HUES6 (cell line): ENCODE measurements at regions not wholly inside any gene's neighbourhood (a gene's known extent, or its start where the extent isn't known, plus 50 kb on each side); places are given as distances from the start of the nearest gene placed in this dataset.

Source experiments
- H3K27ac ChIP-seq: 2 replicates; pipeline ENCODE4 v1.7.0; 2013; ENCODE audit warnings: low read depth, mild to moderate bottlenecking, low read length, inconsistent platforms
- H3K27me3 ChIP-seq: 2 replicates; pipeline ENCODE4 v1.6.1; 2013; ENCODE audit warnings: low read length; ENCODE audit not compliant: control insufficient read depth, insufficient read depth
- H3K36me3 ChIP-seq: 2 replicates; pipeline ENCODE4 v1.6.1; 2013; ENCODE audit warnings: low read length; ENCODE audit not compliant: control insufficient read depth, insufficient read depth
- H3K4me1 ChIP-seq: 2 replicates; pipeline ENCODE4 v1.6.1; 2013; ENCODE audit warnings: low read length; ENCODE audit not compliant: control insufficient read depth, insufficient read depth
- H3K4me3 ChIP-seq: 2 replicates; pipeline ENCODE4 v1.5.1; 2013; ENCODE audit warnings: low read depth, low read length
- H3K9ac ChIP-seq: one replicate; pipeline ENCODE4 v1.6.1; 2013; ENCODE audit warnings: mild to moderate bottlenecking, low read length
- H3K9me3 ChIP-seq: 2 replicates; pipeline ENCODE4 v1.6.1; 2013; ENCODE audit warnings: low read depth, low read length; ENCODE audit not compliant: control insufficient read depth, insufficient read depth

DNA sequence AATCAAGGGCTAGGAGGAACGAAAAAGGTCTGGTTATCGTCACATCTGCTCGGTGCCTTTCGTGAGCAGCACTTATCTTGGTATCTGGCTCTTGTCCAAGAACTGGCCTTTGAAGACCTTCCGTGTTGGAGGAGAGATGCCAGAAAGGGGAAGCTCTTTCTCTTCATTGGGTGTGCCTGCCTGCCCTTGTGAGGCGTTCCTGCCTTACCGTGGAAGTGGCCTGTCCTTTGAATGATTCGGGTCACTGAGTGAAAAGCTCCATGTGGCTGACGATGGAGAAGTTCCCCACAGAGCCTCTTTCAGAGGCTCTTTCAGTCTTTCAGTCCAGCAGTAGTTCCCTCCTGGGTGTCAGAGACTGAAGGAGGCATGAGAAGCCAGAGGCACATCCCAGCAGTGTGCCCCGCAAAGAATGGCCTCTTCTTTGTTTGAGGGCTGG is 121.5 kb upstream of the SLC10A2 start:
- Histone ChIP-seq H3K9me3 (no peaks in the 10 kb centered on the region), H3K4me3 (no peak overlapping the region), H3K27ac (no peak overlapping the region), H3K36me3 (no peaks in the 10 kb centered on the region), H3K9ac (no peak overlapping the region), H3K4me1 (peaks cover 10% of the 10 kb centered on the region), H3K27me3 (no peaks in the 10 kb centered on the region)

DNA sequence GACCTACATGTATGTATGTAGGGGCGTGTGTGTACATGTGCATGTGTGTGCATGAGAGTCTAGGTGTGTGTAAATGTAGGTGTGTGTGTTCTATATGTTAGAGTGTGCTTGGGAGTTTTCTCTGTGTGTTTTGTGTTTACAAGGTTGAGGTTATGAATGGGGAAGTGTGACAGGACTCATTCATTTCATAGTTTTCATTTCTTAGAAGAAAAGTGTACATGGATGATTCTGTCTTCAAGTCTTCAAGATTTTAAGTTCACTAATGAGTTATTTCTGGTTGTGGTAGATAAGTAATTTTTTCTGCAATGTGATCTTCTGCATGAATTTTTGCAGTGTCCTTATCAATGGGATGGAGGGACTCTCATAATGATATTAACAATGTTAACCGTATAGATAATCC is 118.2 kb upstream of the SLC10A2 start:
- H3K4me3 ChIP-seq: no peak overlapping the region
- no peaks in the 10 kb centered on the region for H3K9me3 ChIP-seq
- no peak overlapping the region for H3K27ac ChIP-seq
- H3K36me3 ChIP-seq: no peaks in the 10 kb centered on the region
- H3K27me3 ChIP-seq: no peaks in the 10 kb centered on the region
- no peak overlapping the region for H3K9ac ChIP-seq
- H3K4me1 ChIP-seq: peaks cover 10% of the 10 kb centered on the region

GRCh38 chr13:103178986-103179943 is 113.0 kb upstream of the SLC10A2 start:
- Histone ChIP-seq H3K4me3 (no peak overlapping the region), H3K36me3 (no peaks in the 10 kb centered on the region), H3K27ac (no peak overlapping the region), H3K9me3 (no peaks in the 10 kb centered on the region), H3K27me3 (no peaks in the 10 kb centered on the region), H3K4me1 (no peaks in the 10 kb centered on the region), H3K9ac (no peak overlapping the region)

DNA sequence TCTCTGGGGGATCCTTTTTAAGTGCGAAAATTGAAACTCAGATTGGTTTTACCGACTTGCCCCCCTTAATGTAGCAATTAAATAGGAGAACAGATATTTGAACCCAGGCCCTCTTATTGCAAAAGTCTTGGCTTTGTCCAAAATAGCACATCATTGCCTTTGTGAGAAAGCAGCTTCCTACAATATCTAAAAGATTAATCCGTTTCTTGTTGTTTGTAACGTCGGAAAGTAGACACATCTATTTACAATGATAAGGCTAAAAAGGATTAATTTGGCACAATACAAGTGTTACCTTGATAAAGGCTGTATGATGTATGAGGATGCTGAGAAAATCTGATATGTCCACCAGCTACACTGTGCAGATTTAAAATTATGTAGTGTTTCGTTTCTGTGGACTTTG is 108.7 kb upstream of the SLC10A2 start:
- Histone ChIP-seq H3K27ac (no peak overlapping the region), H3K36me3 (no peaks in the 10 kb centered on the region), H3K9me3 (no peaks in the 10 kb centered on the region), H3K4me1 (no peaks in the 10 kb centered on the region), H3K4me3 (no peak overlapping the region), H3K27me3 (no peaks in the 10 kb centered on the region), H3K9ac (no peak overlapping the region)

DNA sequence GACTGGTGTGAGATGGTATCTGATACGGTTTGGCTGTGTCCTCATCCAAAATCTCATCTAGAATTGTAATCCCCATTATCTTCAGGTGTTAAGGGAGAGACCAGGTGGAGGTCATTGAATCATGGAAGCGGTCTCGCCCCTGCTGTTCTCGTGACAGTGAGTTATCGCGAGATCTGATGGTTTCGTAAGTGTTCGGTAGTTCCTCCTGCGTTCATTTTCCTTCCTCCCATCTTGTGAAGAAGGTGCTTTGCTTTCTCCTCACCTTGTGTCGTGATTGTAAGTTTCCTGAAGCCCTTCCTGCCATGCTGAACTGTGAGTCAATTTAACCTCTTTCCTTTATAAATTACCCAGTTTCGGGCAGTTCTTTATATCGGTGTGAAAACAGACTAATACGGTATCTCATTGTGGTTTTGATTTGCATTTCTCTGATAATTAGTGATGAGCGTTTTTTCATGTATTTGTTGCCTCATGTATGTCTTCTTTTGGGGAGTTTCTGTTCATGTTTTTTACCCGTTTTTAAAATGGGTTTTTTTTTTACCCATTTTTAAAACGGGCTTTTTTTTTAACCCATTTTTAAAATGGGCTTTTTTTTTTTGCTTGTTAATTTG is 102.8 kb upstream of the SLC10A2 start:
- Histone ChIP-seq H3K4me3 (no peak overlapping the region), H3K4me1 (peaks cover 5% of the 10 kb centered on the region; the same call in 1 of the 2 replicates), H3K27ac (no peak overlapping the region), H3K9ac (no peak overlapping the region), H3K27me3 (no peaks in the 10 kb centered on the region), H3K36me3 (no peaks in the 10 kb centered on the region), H3K9me3 (no peaks in the 10 kb centered on the region)

DNA sequence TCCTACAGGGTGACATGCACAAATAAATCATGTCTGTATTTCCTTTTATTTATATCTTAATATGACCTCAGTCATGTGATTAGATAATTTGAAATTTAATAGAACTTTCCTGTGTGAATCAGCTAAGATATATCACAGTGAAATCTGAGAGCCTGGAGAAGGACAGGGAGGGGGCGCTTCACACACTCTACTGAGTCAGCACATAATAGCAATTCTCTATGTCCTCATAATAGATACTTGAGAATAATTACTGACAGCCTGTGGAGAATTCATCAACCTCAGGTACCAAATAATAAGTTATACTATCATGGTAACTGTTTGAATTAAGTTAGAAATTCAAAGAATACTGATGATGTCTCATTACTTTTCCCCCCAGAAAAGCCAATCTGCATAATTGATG is 98.0 kb upstream of the SLC10A2 start:
- H3K36me3 ChIP-seq: no peaks in the 10 kb centered on the region
- peaks cover 5% of the 10 kb centered on the region; the same call in 1 of the 2 replicates for H3K4me1 ChIP-seq
- no peaks in the 10 kb centered on the region for H3K27me3 ChIP-seq
- peaks cover 4% of the 10 kb centered on the region; the same call in 1 of the 2 replicates for H3K9me3 ChIP-seq
- no peak overlapping the region for H3K27ac ChIP-seq
- no peak overlapping the region for H3K9ac ChIP-seq
- H3K4me3 ChIP-seq: no peak overlapping the region

- peaks cover 4% of the 10 kb centered on the region; the same call in 1 of the 2 replicates for H3K9me3 ChIP-seq
- H3K36me3 ChIP-seq: no peaks in the 10 kb centered on the region
- H3K27ac ChIP-seq: no peak overlapping the region
- no peaks in the 10 kb centered on the region for H3K27me3 ChIP-seq
- H3K9ac ChIP-seq: no peak overlapping the region
- no peak overlapping the region for H3K4me3 ChIP-seq
- H3K4me1 ChIP-seq: peaks cover 5% of the 10 kb centered on the region; the same call in 1 of the 2 replicates
Observed at GRCh38 chr13:103161476-103161875, 95.3 kb upstream of the SLC10A2 start.

- Histone ChIP-seq H3K9ac (no peak overlapping the region), H3K4me3 (no peak overlapping the region), H3K27me3 (no peaks in the 10 kb centered on the region), H3K4me1 (no peaks in the 10 kb centered on the region), H3K9me3 (peaks cover 4% of the 10 kb centered on the region; the same call in 1 of the 2 replicates), H3K27ac (no peak overlapping the region), H3K36me3 (no peaks in the 10 kb centered on the region)
Observed at GRCh38 chr13:103157434-103158145, 91.4 kb upstream of the SLC10A2 start.

DNA sequence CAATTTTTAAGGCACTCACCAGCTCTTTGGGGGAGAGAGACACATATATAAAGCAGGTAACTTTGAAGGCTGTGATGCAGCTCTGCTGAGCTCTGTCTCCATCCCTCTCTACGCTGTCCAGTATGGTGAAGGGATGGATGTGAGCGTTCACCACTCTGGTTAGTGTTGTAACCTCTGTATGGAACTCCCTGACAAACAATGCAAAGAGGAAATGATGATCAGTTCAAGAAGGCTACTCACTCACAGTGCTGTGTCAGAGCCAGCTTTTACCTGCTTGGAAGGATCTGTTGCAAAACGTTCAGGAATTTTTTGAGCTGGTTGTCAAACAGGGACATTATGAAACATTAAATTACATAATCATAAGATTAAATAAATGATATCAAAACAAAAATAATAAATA is 90.8 kb upstream of the SLC10A2 start:
- H3K27ac ChIP-seq: no peak overlapping the region
- no peak overlapping the region for H3K4me3 ChIP-seq
- H3K27me3 ChIP-seq: no peaks in the 10 kb centered on the region
- H3K9ac ChIP-seq: no peak overlapping the region
- no peaks in the 10 kb centered on the region for H3K36me3 ChIP-seq
- peaks cover 3% of the 10 kb centered on the region; the same call in 1 of the 2 replicates for H3K4me1 ChIP-seq
- peaks cover 4% of the 10 kb centered on the region; the same call in 1 of the 2 replicates for H3K9me3 ChIP-seq

GRCh38 chr13:103156346-103156998 is 90.3 kb upstream of the SLC10A2 start:
- Histone ChIP-seq H3K36me3 (no peaks in the 10 kb centered on the region), H3K27ac (no peak overlapping the region), H3K27me3 (no peaks in the 10 kb centered on the region)

More at GRCh38 chr13:103156346-103156998, 90.3 kb upstream of the SLC10A2 start:
- H3K4me3 ChIP-seq: no peak overlapping the region
- H3K9ac ChIP-seq: no peak overlapping the region
- no peaks in the 10 kb centered on the region for H3K9me3 ChIP-seq
- H3K4me1 ChIP-seq: peaks cover 4% of the 10 kb centered on the region; the same call in 1 of the 2 replicates
